ENCODE measurements at regions not wholly inside any gene's neighbourhood (a gene's known extent, or its start where the extent isn't known, plus 50 kb on each side); places are given as distances from the start of the nearest gene placed in this dataset.

DNA sequence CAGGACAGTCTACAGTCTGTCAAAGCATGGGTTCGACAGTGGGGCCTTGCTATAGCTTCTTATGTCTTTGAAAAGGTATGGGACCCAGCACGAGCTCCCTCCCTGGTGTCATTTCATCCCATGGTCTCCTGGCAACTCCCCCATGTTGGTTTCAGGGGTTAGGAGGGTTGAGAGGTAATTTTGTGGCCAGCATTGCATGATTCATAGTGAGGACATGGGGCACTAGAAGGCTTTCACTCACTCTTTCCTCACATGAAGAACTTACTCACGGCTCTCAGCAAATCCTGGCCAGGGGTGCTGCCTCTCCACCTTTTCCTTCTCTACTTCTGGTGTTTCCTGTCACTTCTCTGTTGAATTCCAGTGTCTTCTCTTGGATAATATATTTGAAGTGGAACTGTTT lies 134.7 kb upstream of the TNPO1 start (continued):
- TF ChIP-seq JUND (IDR thresholded peaks at IDR 0.05; ENCODE audit: low read length) (no peak), EP300 (IDR thresholded peaks at IDR 0.05; ENCODE audit: borderline replicate concordance in 1 of 2, low read depth in 2 of 2, low read length in 2 of 2) (no peak)

Data from H1 (cell line).